MM.1S (cell line): ENCODE measurements at regions not wholly inside any gene's neighbourhood (a gene's known extent, or its start where the extent isn't known, plus 50 kb on each side); places are given as distances from the start of the nearest gene placed in this dataset.

ENCODE experiments used
- DNase-seq: peaks from one replicate; pipeline ENCODE4 v3.0.0-alpha.2; 2015
- H2AFZ ChIP-seq: fragments of 300-600 bp; sonication (generic); 2 replicates; pipeline ENCODE4 v1.6.0; 2016; ENCODE audit warnings: antibody characterized with exemption, low read length
- H3F3A ChIP-seq: fragments of 300-600 bp; sonication (generic); 2 replicates; pipeline ENCODE4 v1.6.1; 2016; ENCODE audit warnings: mild to moderate bottlenecking, antibody characterized with exemption, low read length, moderate library complexity, mixed read lengths; ENCODE audit not compliant: insufficient read depth
- H3K27ac ChIP-seq: fragments of 300-600 bp; sonication (generic); 2 replicates; pipeline ENCODE4 v1.5.1; 2016; ENCODE audit warnings: mild to moderate bottlenecking, low read length
- H3K27me3 ChIP-seq: fragments of 300-600 bp; sonication (generic); replicated peaks from 2 replicates; pipeline ENCODE4 v1.6.0; 2016; ENCODE audit warnings: low read length; ENCODE audit not compliant: insufficient read depth
- H3K36me3 ChIP-seq: fragments of 300-600 bp; sonication (generic); replicated peaks from 2 replicates; pipeline ENCODE4 v1.6.1; 2016; ENCODE audit warnings: mild to moderate bottlenecking, low read length, mixed read lengths; ENCODE audit not compliant: insufficient read depth
- H3K4me1 ChIP-seq: fragments of 300-600 bp; sonication (generic); 2 replicates; pipeline ENCODE4 v1.6.1; 2016; ENCODE audit warnings: low read length, mixed read lengths
- H3K4me2 ChIP-seq: fragments of 300-600 bp; sonication (generic); 2 replicates; pipeline ENCODE4 v1.6.0; 2016; ENCODE audit warnings: low read depth, low read length
- H3K4me3 ChIP-seq: fragments of 300-600 bp; sonication (generic); 2 replicates; pipeline ENCODE4 v1.5.1; 2016; ENCODE audit warnings: low read length, mixed read lengths
- H3K79me2 ChIP-seq: fragments of 300-600 bp; sonication (generic); 2 replicates; pipeline ENCODE4 v1.6.1; 2016; ENCODE audit warnings: mixed run types, low read length, mixed read lengths
- H3K9ac ChIP-seq: fragments of 300-600 bp; sonication (generic); 2 replicates; pipeline ENCODE4 v1.6.1; 2016; ENCODE audit warnings: low read length, mixed read lengths
- H3K9me2 ChIP-seq: fragments of 300-600 bp; sonication (generic); replicated peaks from 2 replicates; pipeline ENCODE4 v1.6.1; 2016; ENCODE audit warnings: mild to moderate bottlenecking, low read length, mixed read lengths; ENCODE audit not compliant: insufficient read depth
- H3K9me3 ChIP-seq: fragments of 300-600 bp; sonication (generic); replicated peaks from 2 replicates; pipeline ENCODE4 v1.6.1; 2016; ENCODE audit warnings: mild to moderate bottlenecking, low read length, mixed read lengths; ENCODE audit not compliant: insufficient read depth
- H4K20me1 ChIP-seq: fragments of 300-600 bp; sonication (generic); 2 replicates; pipeline ENCODE4 v1.6.1; 2016; ENCODE audit warnings: mild to moderate bottlenecking, low read length, moderate library complexity, mixed read lengths; ENCODE audit not compliant: insufficient read depth
- EZH2 ChIP-seq: fragments of 300-600 bp; sonication (generic); optimal IDR thresholded peaks from 2 replicates; pipeline ENCODE3; 2017; ENCODE audit warnings: low read depth, mild to moderate bottlenecking, antibody characterized with exemption, low read length, mixed read lengths
- EZH2phosphoT487 ChIP-seq: fragments of 300-600 bp; sonication (generic); IDR thresholded peaks from 2 replicates; pipeline ENCODE4 v1.6.1; 2018; ENCODE audit warnings: antibody characterized with exemption, low read length
- TF ChIP-seq, protein P1 (sequence below): fragments of 300-600 bp; sonication (generic); IDR thresholded peaks from 2 replicates; pipeline ENCODE4 v1.5.1; 2016; ENCODE audit warnings: antibody characterized with exemption, low read length, mixed read lengths

DNA sequence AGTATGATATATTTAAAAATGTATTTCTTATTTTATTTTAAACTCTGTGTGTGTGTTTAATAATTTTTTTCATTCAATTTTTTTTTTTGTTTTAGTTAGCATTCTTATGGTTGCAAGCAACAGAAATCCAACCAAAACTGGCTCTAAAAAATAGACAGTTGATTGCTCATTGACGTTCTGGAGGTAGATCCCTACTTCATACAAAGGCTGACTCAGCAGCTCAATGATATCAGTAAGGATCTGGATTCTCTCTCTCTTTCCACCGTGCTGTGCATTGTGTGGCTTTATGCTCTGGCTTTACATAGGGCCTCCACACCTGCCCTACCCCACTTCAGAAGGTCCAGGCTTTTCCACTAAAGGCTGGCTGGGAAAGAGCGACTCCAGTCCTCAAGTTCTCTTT lies 117.8 kb downstream of the UCHL1 start:
- H3F3A ChIP-seq: no peaks in the 10 kb centered on the region
- no peak overlapping the region for H3K4me3 ChIP-seq
- H3K27ac ChIP-seq: no peak overlapping the region
- no peaks in the 10 kb centered on the region for H3K27me3 ChIP-seq
- no peaks in the 10 kb centered on the region for H4K20me1 ChIP-seq
- DNase-seq: no peak
- H3K4me1 ChIP-seq: no peaks in the 10 kb centered on the region
- no peaks in the 10 kb centered on the region for H3K79me2 ChIP-seq
- H3K9me2 ChIP-seq: no peaks in the 10 kb centered on the region
- no peaks in the 10 kb centered on the region for H3K36me3 ChIP-seq
- no peak overlapping the region for H3K4me2 ChIP-seq
- H3K9me3 ChIP-seq: no peaks in the 10 kb centered on the region
- H2AFZ ChIP-seq: no peak overlapping the region
- TF ChIP-seq EZH2 (no peak), EZH2phosphoT487 (no peak)
- TF ChIP-seq, protein P1, sequence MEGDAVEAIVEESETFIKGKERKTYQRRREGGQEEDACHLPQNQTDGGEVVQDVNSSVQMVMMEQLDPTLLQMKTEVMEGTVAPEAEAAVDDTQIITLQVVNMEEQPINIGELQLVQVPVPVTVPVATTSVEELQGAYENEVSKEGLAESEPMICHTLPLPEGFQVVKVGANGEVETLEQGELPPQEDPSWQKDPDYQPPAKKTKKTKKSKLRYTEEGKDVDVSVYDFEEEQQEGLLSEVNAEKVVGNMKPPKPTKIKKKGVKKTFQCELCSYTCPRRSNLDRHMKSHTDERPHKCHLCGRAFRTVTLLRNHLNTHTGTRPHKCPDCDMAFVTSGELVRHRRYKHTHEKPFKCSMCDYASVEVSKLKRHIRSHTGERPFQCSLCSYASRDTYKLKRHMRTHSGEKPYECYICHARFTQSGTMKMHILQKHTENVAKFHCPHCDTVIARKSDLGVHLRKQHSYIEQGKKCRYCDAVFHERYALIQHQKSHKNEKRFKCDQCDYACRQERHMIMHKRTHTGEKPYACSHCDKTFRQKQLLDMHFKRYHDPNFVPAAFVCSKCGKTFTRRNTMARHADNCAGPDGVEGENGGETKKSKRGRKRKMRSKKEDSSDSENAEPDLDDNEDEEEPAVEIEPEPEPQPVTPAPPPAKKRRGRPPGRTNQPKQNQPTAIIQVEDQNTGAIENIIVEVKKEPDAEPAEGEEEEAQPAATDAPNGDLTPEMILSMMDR: no peak
- no peak overlapping the region for H3K9ac ChIP-seq

DNA sequence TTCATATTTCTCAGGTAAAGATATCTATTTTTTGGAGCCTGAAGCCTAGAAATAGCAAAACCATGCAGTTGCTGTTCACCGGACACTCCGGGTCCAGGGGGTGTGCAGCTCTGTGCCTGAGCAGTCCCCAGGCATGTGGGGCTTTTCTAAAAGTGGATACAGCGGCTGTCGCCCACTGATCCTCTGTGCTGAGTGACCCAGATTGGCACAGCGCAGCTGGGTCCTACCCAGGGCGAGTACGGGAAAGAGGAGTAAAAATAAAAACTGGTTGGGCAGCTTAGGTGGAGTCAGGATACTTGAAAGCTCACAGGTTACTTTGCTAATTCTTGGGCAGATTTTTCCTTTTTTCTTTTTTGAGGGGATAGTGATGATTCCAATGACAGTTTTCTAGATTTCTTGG lies 118.8 kb downstream of the UCHL1 start:
- Histone ChIP-seq H3K27ac (no peak overlapping the region), H3K4me1 (no peaks in the 10 kb centered on the region), H3K9ac (no peak overlapping the region), H3K9me3 (no peaks in the 10 kb centered on the region), H2AFZ (no peak overlapping the region), H3K27me3 (no peaks in the 10 kb centered on the region), H4K20me1 (no peaks in the 10 kb centered on the region), H3K4me3 (no peak overlapping the region), H3K4me2 (no peak overlapping the region), H3K79me2 (no peaks in the 10 kb centered on the region), H3K36me3 (no peaks in the 10 kb centered on the region), H3K9me2 (no peaks in the 10 kb centered on the region), H3F3A (no peaks in the 10 kb centered on the region)
- no peak for DNase-seq
- TF ChIP-seq EZH2 (no peak), EZH2phosphoT487 (no peak)
- TF ChIP-seq, protein P1: no peak

GRCh38 chr4:41377196-41377595 lies 120.5 kb downstream of the UCHL1 start:
- no peak for TF ChIP-seq EZH2
- TF ChIP-seq EZH2phosphoT487: no peak
- H3K4me1 ChIP-seq: no peaks in the 10 kb centered on the region
- H3K9me2 ChIP-seq: no peaks in the 10 kb centered on the region
- H3K27me3 ChIP-seq: no peaks in the 10 kb centered on the region
- H3K79me2 ChIP-seq: no peaks in the 10 kb centered on the region
- no peak overlapping the region for H2AFZ ChIP-seq
- no peaks in the 10 kb centered on the region for H3K36me3 ChIP-seq
- no peaks in the 10 kb centered on the region for H3F3A ChIP-seq
- H3K4me2 ChIP-seq: no peak overlapping the region
- H3K9me3 ChIP-seq: no peaks in the 10 kb centered on the region
- H3K4me3 ChIP-seq: no peak overlapping the region
- H4K20me1 ChIP-seq: no peaks in the 10 kb centered on the region
- no peak for DNase-seq
- no peak overlapping the region for H3K27ac ChIP-seq
- no peak overlapping the region for H3K9ac ChIP-seq

- no peak overlapping the region for H3K4me3 ChIP-seq
- DNase-seq: no peak
- no peak overlapping the region for H3K27ac ChIP-seq
- H3K9me3 ChIP-seq: no peaks in the 10 kb centered on the region
- no peak overlapping the region for H2AFZ ChIP-seq
- no peaks in the 10 kb centered on the region for H3K9me2 ChIP-seq
- H3F3A ChIP-seq: no peaks in the 10 kb centered on the region
- no peak overlapping the region for H3K9ac ChIP-seq
- no peaks in the 10 kb centered on the region for H3K79me2 ChIP-seq
- H3K4me2 ChIP-seq: no peak overlapping the region
- TF ChIP-seq, protein P1: no peak
- TF ChIP-seq EZH2: no peak
- no peak for TF ChIP-seq EZH2phosphoT487
- no peaks in the 10 kb centered on the region for H3K36me3 ChIP-seq
- no peaks in the 10 kb centered on the region for H4K20me1 ChIP-seq
- no peaks in the 10 kb centered on the region for H3K27me3 ChIP-seq
- no peaks in the 10 kb centered on the region for H3K4me1 ChIP-seq
These were observed 122.5 kb downstream of the UCHL1 start for GRCh38 chr4:41379230-41379629.
